CD8-positive, alpha-beta memory T cell (primary cell): ENCODE measurements at regions not wholly inside any gene's neighbourhood (a gene's known extent, or its start where the extent isn't known, plus 50 kb on each side); places are given as distances from the start of the nearest gene placed in this dataset.

ENCODE experiments used
- CTCF ChIA-PET: fragments of 350-600 bp; sonication (Branson Sonifier 250); formaldehyde crosslinking; loops from one replicate; lab custom pipeline; 2021; ENCODE audit warnings: antibody characterized with exemption; lab: Charles Lee
- POLR2A ChIA-PET: fragments of 350-600 bp; sonication (Branson Sonifier 250); formaldehyde crosslinking; loops from one replicate; lab custom pipeline; 2021; ENCODE audit warnings: antibody characterized with exemption; lab: Charles Lee
- DNase-seq, 5 donors: peaks; one replicate each; pipeline versions ENCODE4 v3.0.0 to v3.0.0-alpha.2; 2020 to 2022; ENCODE audit warnings: mixed read lengths in 1 of 5
- H3K27ac ChIP-seq: one replicate; pipeline ENCODE4 v1.7.0; 2013; ENCODE audit warnings: low read depth, mild to moderate bottlenecking, low read length, moderate library complexity
- H3K27me3 ChIP-seq: 2 replicates; pipeline ENCODE4 v1.7.0; 2013; ENCODE audit warnings: low read length, mild to moderate bottlenecking; ENCODE audit not compliant: insufficient read depth, poor library complexity, severe bottlenecking
- H3K36me3 ChIP-seq: 2 replicates; pipeline ENCODE4 v1.7.0; 2013; ENCODE audit warnings: mild to moderate bottlenecking, low read length, moderate library complexity; ENCODE audit not compliant: insufficient read depth
- H3K4me1 ChIP-seq: 2 replicates; pipeline ENCODE4 v1.7.0; 2013; ENCODE audit warnings: mild to moderate bottlenecking, low read length, moderate library complexity; ENCODE audit not compliant: insufficient read depth
- H3K4me3 ChIP-seq: 2 replicates; pipeline ENCODE4 v1.7.0; 2013; ENCODE audit warnings: mild to moderate bottlenecking, low read length
- H3K9me3 ChIP-seq: 2 replicates; pipeline ENCODE4 v1.7.0; 2013; ENCODE audit warnings: mild to moderate bottlenecking, low read length
- H3K27ac Mint-ChIP-seq, 8 donors: one replicate each; pipeline ENCODE4 v1.8.0; 2020 to 2021; ENCODE audit warnings: mixed read lengths in 8 of 8, mild to moderate bottlenecking in 6 of 8, inconsistent platforms in 3 of 8, moderate library complexity in 3 of 8
- H3K27me3 Mint-ChIP-seq, 2 donors: one replicate each; pipeline ENCODE4 v1.8.0; 2020 to 2021; ENCODE audit warnings: mixed read lengths in 2 of 2, mild to moderate bottlenecking in 1 of 2, moderate library complexity in 1 of 2
- H3K36me3 Mint-ChIP-seq, 3 donors: one replicate each; pipeline ENCODE4 v1.8.0; 2020 to 2021; ENCODE audit warnings: mixed read lengths in 3 of 3, inconsistent platforms in 1 of 3, mild to moderate bottlenecking in 1 of 3
- H3K4me1 Mint-ChIP-seq, 3 donors: one replicate each; pipeline ENCODE4 v1.8.0; 2020 to 2021; ENCODE audit warnings: mixed read lengths in 3 of 3, inconsistent platforms in 1 of 3, mild to moderate bottlenecking in 1 of 3
- H3K4me3 Mint-ChIP-seq, 7 donors: one replicate each; pipeline ENCODE4 v1.8.0; 2020 to 2021; ENCODE audit warnings: mixed read lengths in 7 of 7, mild to moderate bottlenecking in 6 of 7, moderate library complexity in 4 of 7, inconsistent platforms in 2 of 7
- H3K9me3 Mint-ChIP-seq, 5 donors: one replicate each; pipeline ENCODE4 v1.8.0; 2020 to 2022; ENCODE audit warnings: mixed read lengths in 5 of 5, mild to moderate bottlenecking in 3 of 5, moderate library complexity in 2 of 5, inconsistent platforms in 1 of 5

DNA sequence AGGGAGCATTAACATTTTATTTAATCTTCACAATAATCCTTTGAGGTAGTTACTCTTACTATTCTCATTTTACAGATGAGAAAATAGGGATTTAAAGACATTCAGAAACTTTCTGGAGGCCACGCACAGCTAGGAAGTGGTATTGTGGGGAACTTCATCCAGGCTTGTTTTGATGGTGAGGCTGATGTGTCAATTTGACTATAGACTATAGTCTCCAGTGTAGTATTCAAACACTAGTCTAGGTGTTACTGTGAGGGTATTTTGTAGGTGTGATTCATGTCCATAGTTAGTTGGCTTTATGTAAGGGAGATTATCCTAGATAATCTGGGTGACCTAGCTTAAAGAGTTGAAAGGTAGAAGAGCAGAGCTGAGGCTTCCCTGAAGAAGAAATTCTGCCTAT lies 54.1 kb upstream of the ELL2 start:
- no peak for DNase-seq
- POLR2A ChIA-PET, result interaction anchor here (0.5 kb wide), 1 partner anchor 292 kb away, joined by 3 read pairs; no protein-coding TSS in a partner anchor
- H3K27me3 Mint-ChIP-seq, result no peaks in the 10 kb centered on the region
- no peaks in the 10 kb centered on the region for H3K4me1 ChIP-seq
- H3K4me3 ChIP-seq, result no peak overlapping the region
- peaks cover 0 to 2% (median 0%) of the 10 kb centered on the region in 3 donors for H3K36me3 Mint-ChIP-seq
- no peaks in the 10 kb centered on the region for H3K27me3 ChIP-seq
- CTCF ChIA-PET, result no interaction called here
- H3K36me3 ChIP-seq, result no peaks in the 10 kb centered on the region
- no peaks in the 10 kb centered on the region for H3K4me1 Mint-ChIP-seq
- no peak overlapping the region for H3K27ac ChIP-seq
- no peak overlapping the region for H3K4me3 Mint-ChIP-seq
- no peak overlapping the region for H3K27ac Mint-ChIP-seq
- H3K9me3 Mint-ChIP-seq, result peaks cover 0 to 3% (median 0%) of the 10 kb centered on the region in 5 donors
- no peaks in the 10 kb centered on the region for H3K9me3 ChIP-seq

- H3K27ac Mint-ChIP-seq, result no peak overlapping the region
- peaks cover 0 to 2% (median 0%) of the 10 kb centered on the region in 3 donors for H3K36me3 Mint-ChIP-seq
- H3K4me3 Mint-ChIP-seq, result no peak overlapping the region
- ChIA-PET POLR2A (no interaction called here), CTCF (no interaction called here)
- Histone ChIP-seq H3K36me3 (no peaks in the 10 kb centered on the region), H3K4me3 (no peak overlapping the region), H3K27ac (no peak overlapping the region), H3K27me3 (no peaks in the 10 kb centered on the region), H3K4me1 (no peaks in the 10 kb centered on the region), H3K9me3 (no peaks in the 10 kb centered on the region)
- H3K9me3 Mint-ChIP-seq, result peaks cover 0 to 3% (median 0%) of the 10 kb centered on the region in 5 donors
- DNase-seq, result no peak
- no peaks in the 10 kb centered on the region for H3K27me3 Mint-ChIP-seq
- H3K4me1 Mint-ChIP-seq, result no peaks in the 10 kb centered on the region
Measured at GRCh38 chr5:96014395-96014794, 52.7 kb upstream of the ELL2 start.

GRCh38 chr5:96013254-96013653 lies 51.6 kb upstream of the ELL2 start:
- Mint-ChIP-seq H3K4me3 (no peak overlapping the region), H3K36me3 (peaks cover 0 to 5% (median 0%) of the 10 kb centered on the region in 3 donors), H3K4me1 (no peaks in the 10 kb centered on the region), H3K9me3 (peaks cover 0 to 3% (median 0%) of the 10 kb centered on the region in 5 donors), H3K27me3 (no peaks in the 10 kb centered on the region), H3K27ac (no peak overlapping the region)
- no peak overlapping the region for H3K4me3 ChIP-seq
- DNase-seq, result no peak
- H3K4me1 ChIP-seq, result no peaks in the 10 kb centered on the region
- ChIA-PET CTCF (no interaction called here), POLR2A (no interaction called here)
- no peaks in the 10 kb centered on the region for H3K9me3 ChIP-seq
- no peaks in the 10 kb centered on the region for H3K36me3 ChIP-seq
- H3K27ac ChIP-seq, result no peak overlapping the region
- H3K27me3 ChIP-seq, result no peaks in the 10 kb centered on the region

DNA sequence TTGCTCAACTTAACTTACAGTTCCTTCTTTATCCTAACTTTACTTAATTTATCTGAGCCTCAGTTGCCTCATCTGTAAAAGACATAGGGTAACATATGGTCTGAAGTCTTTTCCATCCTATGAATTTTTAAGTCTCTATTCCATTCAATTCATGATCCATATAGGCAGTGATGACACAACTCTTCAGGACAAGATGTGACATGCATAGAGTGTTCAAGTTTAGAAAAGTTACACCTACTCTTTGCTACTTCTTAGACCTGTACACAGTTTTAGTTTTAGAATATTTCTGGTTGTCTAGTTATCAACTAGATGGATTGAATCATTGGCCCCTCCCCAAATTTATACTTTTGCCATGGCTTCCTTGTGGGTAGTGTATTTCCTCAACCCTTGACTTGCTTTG lies 50.7 kb upstream of the ELL2 start:
- Mint-ChIP-seq H3K27me3 (no peaks in the 10 kb centered on the region), H3K4me3 (no peak overlapping the region), H3K27ac (no peak overlapping the region), H3K36me3 (peaks cover 0 to 5% (median 0%) of the 10 kb centered on the region in 3 donors), H3K9me3 (peaks cover 0 to 3% (median 0%) of the 10 kb centered on the region in 5 donors), H3K4me1 (no peaks in the 10 kb centered on the region)
- Histone ChIP-seq H3K4me3 (no peak overlapping the region), H3K4me1 (no peaks in the 10 kb centered on the region), H3K27ac (no peak overlapping the region), H3K9me3 (no peaks in the 10 kb centered on the region), H3K36me3 (no peaks in the 10 kb centered on the region), H3K27me3 (no peaks in the 10 kb centered on the region)
- ChIA-PET POLR2A (no interaction called here), CTCF (no interaction called here)
- no peak for DNase-seq
